ENCODE measurements at regions not wholly inside any gene's neighbourhood (a gene's known extent, or its start where the extent isn't known, plus 50 kb on each side); places are given as distances from the start of the nearest gene placed in this dataset.

DNA sequence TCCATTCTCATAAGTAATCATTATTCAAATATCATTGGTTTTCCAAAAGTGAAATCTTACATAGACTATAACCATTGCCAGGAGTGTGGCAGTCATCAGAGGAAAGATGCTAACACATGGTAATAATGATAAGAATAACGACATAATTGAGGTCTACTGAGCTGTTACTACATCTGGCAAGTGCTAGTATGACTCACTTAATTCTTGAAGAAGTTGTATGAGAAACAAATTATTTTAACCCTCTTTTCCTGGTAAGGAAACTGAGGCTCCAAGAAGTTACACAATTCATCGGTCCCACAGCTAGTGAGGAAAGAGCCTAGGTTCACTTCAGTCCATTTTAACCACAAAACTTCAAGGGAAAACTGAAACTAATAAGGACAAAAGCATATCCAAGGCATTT, 335.6 kb upstream of the BTBD3 start:
- H3K9ac ChIP-seq: no peak overlapping the region
- no peak overlapping the region for H3K4me3 ChIP-seq
- no peak overlapping the region for H3K27ac ChIP-seq
- TF ChIP-seq Cebpa-rat (IDR thresholded peaks at IDR 0.05): no peak
- no peaks in the 10 kb centered on the region for H3K36me3 ChIP-seq
- no peaks in the 10 kb centered on the region for H3K4me1 ChIP-seq
- H3K27me3 ChIP-seq: no peaks in the 10 kb centered on the region
- H4K20me1 ChIP-seq: no peaks in the 10 kb centered on the region
- no peaks in the 10 kb centered on the region for H3K9me3 ChIP-seq
- H3K4me2 ChIP-seq: no peak overlapping the region

DNA sequence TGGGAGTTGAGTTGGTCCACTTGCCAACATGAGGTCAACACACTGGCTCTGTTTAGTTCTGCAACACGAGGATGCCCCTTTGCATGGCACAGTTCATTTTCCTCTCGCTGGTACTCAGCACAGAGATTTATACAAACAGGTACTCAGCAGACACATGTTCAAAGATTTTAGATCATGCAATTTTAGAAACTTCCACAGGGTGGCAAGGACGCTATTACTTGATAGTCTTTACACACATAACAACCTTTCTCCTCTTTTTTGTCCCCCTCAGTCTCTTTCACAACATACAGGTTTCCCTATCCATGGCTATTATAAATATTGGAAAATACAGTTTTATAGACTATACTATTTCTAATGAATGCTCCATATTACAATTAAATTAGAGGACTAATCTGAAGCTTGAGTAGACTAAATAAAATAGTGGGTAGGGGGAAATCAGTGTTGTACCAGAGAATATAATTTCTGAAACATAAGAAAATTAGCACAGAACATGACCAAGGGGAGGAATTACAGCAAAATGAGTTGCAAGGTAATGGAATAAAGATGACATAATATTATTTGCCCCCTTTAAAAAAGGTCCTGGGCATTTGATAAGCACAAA, 331.8 kb upstream of the BTBD3 start:
- H3K36me3 ChIP-seq: no peaks in the 10 kb centered on the region
- H3K9ac ChIP-seq: no peak overlapping the region
- no peak for TF ChIP-seq Cebpa-rat (IDR thresholded peaks at IDR 0.05)
- no peak overlapping the region for H3K4me2 ChIP-seq
- no peak overlapping the region for H3K27ac ChIP-seq
- H3K9me3 ChIP-seq: no peaks in the 10 kb centered on the region
- no peak overlapping the region for H3K4me3 ChIP-seq
- H3K4me1 ChIP-seq: no peaks in the 10 kb centered on the region
- no peaks in the 10 kb centered on the region for H3K27me3 ChIP-seq
- H4K20me1 ChIP-seq: no peaks in the 10 kb centered on the region

DNA sequence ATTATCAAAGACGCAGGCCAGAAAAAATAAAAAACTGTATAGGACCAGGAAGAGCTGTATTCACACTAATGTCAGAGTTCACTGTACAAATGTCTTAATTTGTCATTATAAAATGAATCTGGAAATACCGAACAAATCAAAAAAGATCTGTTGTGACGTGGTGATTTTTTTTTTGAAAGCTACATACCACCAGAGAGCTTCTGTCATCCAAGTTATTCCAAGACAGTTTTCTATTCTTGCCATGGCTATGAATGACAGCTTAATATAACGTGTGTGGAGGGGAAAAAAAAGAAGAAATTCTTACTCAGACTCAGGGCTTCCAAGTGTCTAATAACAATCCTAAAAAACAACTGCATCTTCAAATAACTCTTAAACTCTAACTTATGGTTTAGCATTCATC, 328.8 kb upstream of the BTBD3 start:
- H3K36me3 ChIP-seq: no peaks in the 10 kb centered on the region
- TF ChIP-seq Cebpa-rat (IDR thresholded peaks at IDR 0.05): no peak
- H3K4me3 ChIP-seq: no peak overlapping the region
- H3K27me3 ChIP-seq: no peaks in the 10 kb centered on the region
- no peak overlapping the region for H3K27ac ChIP-seq
- no peaks in the 10 kb centered on the region for H3K9me3 ChIP-seq
- H3K4me1 ChIP-seq: no peaks in the 10 kb centered on the region
- H3K4me2 ChIP-seq: no peak overlapping the region
- H3K9ac ChIP-seq: no peak overlapping the region
- H4K20me1 ChIP-seq: no peaks in the 10 kb centered on the region

DNA sequence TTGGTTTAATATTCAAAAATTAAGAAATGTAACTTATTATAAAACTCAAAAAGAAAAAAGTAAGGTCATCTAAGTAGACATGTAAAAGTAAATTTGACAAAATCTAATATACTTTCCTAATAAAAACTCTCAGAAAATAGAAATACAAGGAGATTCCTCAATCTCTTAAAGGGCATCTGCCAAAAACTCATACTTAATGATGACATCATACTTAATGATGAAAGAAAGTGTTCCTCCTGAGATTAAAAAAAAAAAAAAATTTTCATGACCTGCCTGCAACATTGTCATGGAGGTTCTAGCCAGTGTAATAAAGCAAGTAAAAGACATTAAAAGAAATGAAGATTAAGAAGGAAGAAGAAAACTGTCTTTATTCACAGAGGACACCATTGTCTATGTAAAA, 325.7 kb upstream of the BTBD3 start:
- Histone ChIP-seq H3K27ac (no peak overlapping the region), H3K9me3 (no peaks in the 10 kb centered on the region), H3K9ac (no peak overlapping the region), H3K36me3 (no peaks in the 10 kb centered on the region), H3K4me2 (no peak overlapping the region), H3K27me3 (no peaks in the 10 kb centered on the region), H3K4me1 (no peaks in the 10 kb centered on the region), H4K20me1 (no peaks in the 10 kb centered on the region), H3K4me3 (no peak overlapping the region)
- TF ChIP-seq Cebpa-rat (IDR thresholded peaks at IDR 0.05): no peak

DNA sequence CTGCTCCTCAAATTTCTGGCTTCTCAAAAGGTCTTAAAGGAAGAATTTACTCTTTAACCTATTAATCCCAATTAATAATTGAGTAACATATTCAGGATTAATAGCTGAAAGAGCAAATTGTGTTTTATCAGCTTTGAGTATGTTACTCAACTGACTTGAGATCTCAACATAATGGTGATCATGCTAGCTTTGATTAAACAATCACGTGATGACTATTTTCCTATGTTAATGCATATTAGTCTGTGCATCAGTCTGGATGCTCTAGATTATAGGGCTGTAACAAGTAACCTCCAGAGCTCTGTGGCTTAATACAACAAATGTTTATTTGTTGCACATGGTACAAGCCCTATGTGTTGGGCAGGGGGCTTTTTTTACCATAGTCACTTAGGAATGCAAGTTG, 313.4 kb upstream of the BTBD3 start:
- Histone ChIP-seq H3K4me3 (no peak overlapping the region), H3K27me3 (no peaks in the 10 kb centered on the region), H3K9me3 (0 out of 2 replicates have a peak, but pooled peaks cover 7% of the 10 kb centered on the region), H3K9ac (no peak overlapping the region), H3K36me3 (no peaks in the 10 kb centered on the region), H3K27ac (no peak overlapping the region), H3K4me2 (no peak overlapping the region), H4K20me1 (no peaks in the 10 kb centered on the region), H3K4me1 (no peaks in the 10 kb centered on the region)
- TF ChIP-seq Cebpa-rat (IDR thresholded peaks at IDR 0.05): no peak

DNA sequence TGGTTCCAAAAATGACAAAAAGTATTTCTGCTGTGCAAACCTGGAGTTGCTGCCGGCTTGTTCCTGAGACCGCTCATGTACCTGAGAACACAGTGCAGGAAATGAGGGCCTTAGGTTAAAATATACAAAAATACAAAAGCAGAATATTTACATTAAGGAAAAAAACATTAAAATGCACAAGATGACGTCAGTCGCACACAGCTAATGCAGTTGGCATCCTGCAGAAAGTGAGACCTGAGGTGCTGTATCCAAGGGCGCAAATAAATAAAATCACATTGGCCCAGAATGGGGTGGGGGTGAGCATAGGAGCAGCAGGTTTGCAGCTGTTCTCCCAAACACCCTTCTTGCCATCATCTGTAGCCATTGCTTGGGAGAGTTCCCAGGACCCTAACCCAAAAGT, 310.6 kb upstream of the BTBD3 start:
- TF ChIP-seq Cebpa-rat (IDR thresholded peaks at IDR 0.05): no peak
- Histone ChIP-seq H3K9ac (no peak overlapping the region), H3K9me3 (0 out of 2 replicates have a peak, but pooled peaks cover 7% of the 10 kb centered on the region), H3K4me3 (no peak overlapping the region), H3K4me2 (no peak overlapping the region), H4K20me1 (no peaks in the 10 kb centered on the region), H3K27ac (no peak overlapping the region), H3K27me3 (no peaks in the 10 kb centered on the region), H3K36me3 (no peaks in the 10 kb centered on the region), H3K4me1 (no peaks in the 10 kb centered on the region)

DNA sequence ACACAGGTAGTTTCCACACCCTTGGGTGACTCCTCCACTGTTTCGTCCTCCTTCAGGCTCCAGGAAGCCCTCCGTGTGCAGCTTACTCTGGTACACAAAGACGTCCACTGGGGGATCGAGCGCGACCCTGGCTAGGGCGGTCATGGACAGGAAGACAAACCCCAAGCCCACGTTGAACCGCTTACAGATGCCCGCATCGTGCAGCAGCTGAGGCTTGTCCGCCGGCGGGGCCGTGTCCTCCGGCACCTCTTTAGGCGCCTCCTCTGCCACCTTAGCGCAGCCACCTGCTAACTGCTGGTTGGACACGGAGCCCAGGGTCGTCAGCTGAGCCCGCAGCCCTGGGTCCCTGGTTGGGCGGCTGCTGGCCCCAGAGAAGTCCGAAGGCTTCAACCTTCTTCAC, 309.0 kb upstream of the BTBD3 start:
- Histone ChIP-seq H3K4me3 (no peak overlapping the region), H4K20me1 (no peaks in the 10 kb centered on the region), H3K4me2 (no peak overlapping the region), H3K27me3 (no peaks in the 10 kb centered on the region), H3K9me3 (0 out of 2 replicates have a peak, but pooled peaks cover 7% of the 10 kb centered on the region), H3K27ac (no peak overlapping the region), H3K9ac (no peak overlapping the region), H3K36me3 (no peaks in the 10 kb centered on the region), H3K4me1 (no peaks in the 10 kb centered on the region)
- TF ChIP-seq Cebpa-rat (IDR thresholded peaks at IDR 0.05): no peak

DNA sequence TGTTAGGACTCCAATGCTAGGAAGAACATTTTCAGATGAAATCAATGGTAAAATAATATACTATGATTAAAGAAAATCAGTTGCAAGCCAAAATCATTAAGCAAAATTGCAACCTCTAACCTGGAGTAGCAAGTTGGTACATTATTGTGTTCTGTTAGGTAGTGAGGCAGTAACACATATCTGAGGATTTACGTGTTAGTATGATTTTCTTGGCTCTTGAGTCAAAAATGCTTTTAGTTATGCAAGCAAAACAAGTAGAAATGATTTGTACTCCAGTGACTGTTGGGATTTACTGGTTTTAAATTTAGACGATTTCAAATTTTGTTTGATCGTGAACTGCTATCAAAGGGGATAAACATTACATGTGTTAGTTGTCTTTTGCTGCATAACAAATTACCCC, 293.0 kb upstream of the BTBD3 start:
- Histone ChIP-seq H3K4me3 (no peak overlapping the region), H3K27me3 (no peaks in the 10 kb centered on the region; the same call in 1 of the 2 replicates), H3K27ac (no peak overlapping the region), H3K9me3 (no peaks in the 10 kb centered on the region), H4K20me1 (no peaks in the 10 kb centered on the region), H3K36me3 (no peaks in the 10 kb centered on the region), H3K9ac (no peak overlapping the region), H3K4me1 (no peaks in the 10 kb centered on the region), H3K4me2 (no peak overlapping the region)
- no peak for TF ChIP-seq Cebpa-rat (IDR thresholded peaks at IDR 0.05)

DNA sequence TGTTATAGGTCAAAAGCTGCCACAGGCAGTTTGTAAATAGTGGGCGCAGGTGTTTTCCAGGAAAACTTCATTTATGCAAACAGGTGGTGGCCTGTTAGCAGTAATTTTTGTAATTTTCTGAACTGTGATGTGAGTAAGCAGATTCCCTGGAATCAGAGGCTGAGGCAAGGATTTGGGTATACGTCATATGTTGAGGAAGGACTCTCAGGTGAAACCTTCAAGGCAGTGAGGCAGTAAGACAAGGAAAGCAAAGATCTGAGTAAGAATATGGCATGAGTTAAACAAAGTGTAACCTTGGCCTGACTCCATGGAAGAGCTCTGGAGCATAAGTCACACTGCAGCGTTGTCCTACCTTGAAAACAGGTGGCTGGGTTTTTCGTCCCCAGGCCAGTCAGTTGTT, 291.1 kb upstream of the BTBD3 start:
- no peaks in the 10 kb centered on the region for H3K9me3 ChIP-seq
- no peak overlapping the region for H3K4me2 ChIP-seq
- H3K36me3 ChIP-seq: no peaks in the 10 kb centered on the region
- no peaks in the 10 kb centered on the region for H3K27me3 ChIP-seq
- no peaks in the 10 kb centered on the region for H3K4me1 ChIP-seq
- no peak overlapping the region for H3K27ac ChIP-seq
- TF ChIP-seq Cebpa-rat (IDR thresholded peaks at IDR 0.05): no peak
- no peak overlapping the region for H3K4me3 ChIP-seq
- no peaks in the 10 kb centered on the region for H4K20me1 ChIP-seq
- H3K9ac ChIP-seq: no peak overlapping the region

DNA sequence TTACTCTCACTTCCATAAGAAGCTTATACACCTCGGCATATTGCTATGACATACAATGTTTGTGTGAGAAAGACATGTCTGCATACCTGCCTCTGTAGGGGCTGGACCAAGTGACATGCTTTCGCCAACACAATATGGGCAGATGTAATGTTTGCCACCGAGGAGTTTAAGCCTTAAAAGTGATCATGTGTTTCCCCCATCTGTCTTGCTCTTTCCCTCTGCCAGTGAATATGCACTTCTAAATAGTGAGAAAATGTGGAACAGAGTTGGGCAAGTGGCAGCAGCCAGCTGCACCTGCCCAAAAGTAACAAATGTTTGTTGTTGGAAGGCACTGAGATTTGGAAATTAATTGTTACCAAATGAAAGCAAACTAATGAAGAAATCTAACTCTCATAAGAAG, 274.8 kb upstream of the BTBD3 start:
- Histone ChIP-seq H3K9me3 (peaks cover 17% of the 10 kb centered on the region), H3K27ac (no peak overlapping the region), H4K20me1 (no peaks in the 10 kb centered on the region), H3K36me3 (no peaks in the 10 kb centered on the region), H3K4me2 (no peak overlapping the region), H3K4me3 (no peak overlapping the region), H3K27me3 (no peaks in the 10 kb centered on the region), H3K9ac (no peak overlapping the region), H3K4me1 (no peaks in the 10 kb centered on the region)
- TF ChIP-seq Cebpa-rat (IDR thresholded peaks at IDR 0.05): no peak

DNA sequence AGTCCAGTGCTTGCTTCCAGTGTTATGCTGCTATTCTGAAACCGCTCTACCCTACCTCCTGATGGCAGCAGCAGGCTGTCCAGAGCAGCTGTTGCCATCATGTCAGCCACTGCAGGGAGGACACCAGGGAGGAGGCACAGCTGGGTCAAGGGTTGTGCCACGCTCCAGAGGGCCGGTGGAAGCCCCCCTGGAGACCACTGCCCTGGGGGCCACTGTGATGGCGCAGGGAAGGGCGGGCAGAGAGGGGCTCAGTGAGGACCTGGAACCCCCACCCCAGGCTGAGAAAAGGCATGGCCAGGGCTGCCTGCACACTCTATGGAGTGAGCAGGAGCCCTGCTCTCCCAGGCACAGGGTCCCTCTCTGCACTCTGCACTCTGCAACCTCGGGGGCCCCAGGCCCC, 271.3 kb upstream of the BTBD3 start:
- H3K36me3 ChIP-seq: no peaks in the 10 kb centered on the region
- no peaks in the 10 kb centered on the region for H4K20me1 ChIP-seq
- no peak for TF ChIP-seq Cebpa-rat (IDR thresholded peaks at IDR 0.05)
- peaks cover 20% of the 10 kb centered on the region for H3K9me3 ChIP-seq
- no peak overlapping the region for H3K27ac ChIP-seq
- H3K9ac ChIP-seq: no peak overlapping the region
- H3K4me3 ChIP-seq: no peak overlapping the region
- no peaks in the 10 kb centered on the region for H3K27me3 ChIP-seq
- no peak overlapping the region for H3K4me2 ChIP-seq
- H3K4me1 ChIP-seq: peaks cover 8% of the 10 kb centered on the region; the same call in 1 of the 2 replicates
